MM.1S (cell line): ENCODE measurements at regions not wholly inside any gene's neighbourhood (a gene's known extent, or its start where the extent isn't known, plus 50 kb on each side); places are given as distances from the start of the nearest gene placed in this dataset.

Experiments used
- CTCF ChIP-seq: fragments of 300-600 bp; sonication (generic); IDR thresholded peaks from 2 replicates; pipeline ENCODE4 v1.5.1; 2016; ENCODE audit warnings: antibody characterized with exemption, low read length, mixed read lengths
- EZH2phosphoT487 ChIP-seq: fragments of 300-600 bp; sonication (generic); IDR thresholded peaks from 2 replicates; pipeline ENCODE4 v1.6.1; 2018; ENCODE audit warnings: antibody characterized with exemption, low read length

GRCh38 chr9:110027671-110028081 lies 180.3 kb downstream of the C9orf152 start:
- TF ChIP-seq CTCF, result no peak
- no peak for TF ChIP-seq EZH2phosphoT487
